H9 (cell line): ENCODE measurements at regions not wholly inside any gene's neighbourhood (a gene's known extent, or its start where the extent isn't known, plus 50 kb on each side); places are given as distances from the start of the nearest gene placed in this dataset.

ENCODE experiments used
- DNase-seq: peaks from one replicate; pipeline ENCODE4 v3.0.0-alpha.2; 2017
- H2AFZ ChIP-seq: one replicate; pipeline ENCODE4 v1.6.1; 2013; ENCODE audit warnings: mild to moderate bottlenecking, low read length, control low read depth, moderate library complexity
- H2AK5ac ChIP-seq: 2 replicates; pipeline ENCODE4 v1.6.1; 2013; ENCODE audit warnings: low read length, control low read depth, mixed read lengths; ENCODE audit not compliant: insufficient read length
- H2BK120ac ChIP-seq: one replicate; pipeline ENCODE4 v1.6.1; 2013; ENCODE audit warnings: low read depth, mild to moderate bottlenecking, low read length, control low read depth, inconsistent platforms; ENCODE audit not compliant: poor library complexity, severe bottlenecking
- H2BK12ac ChIP-seq: 2 replicates; pipeline ENCODE4 v1.6.1; 2013; ENCODE audit warnings: low read length, control low read depth, mixed read lengths, low read depth; ENCODE audit not compliant: insufficient read length
- H2BK15ac ChIP-seq: 2 replicates; pipeline ENCODE4 v1.6.1; 2013; ENCODE audit warnings: low read depth, low read length, control low read depth
- H2BK20ac ChIP-seq: one replicate; pipeline ENCODE4 v1.6.1; 2013; ENCODE audit warnings: low read depth, mild to moderate bottlenecking, low read length, control low read depth, inconsistent platforms; ENCODE audit not compliant: poor library complexity, severe bottlenecking
- H2BK5ac ChIP-seq: 2 replicates; pipeline ENCODE4 v1.6.1; 2013; ENCODE audit warnings: low read length, control low read depth, mixed read lengths; ENCODE audit not compliant: insufficient read length
- H3K14ac ChIP-seq: 2 replicates; pipeline ENCODE4 v1.6.1; 2013; ENCODE audit warnings: low read length, control low read depth; ENCODE audit not compliant: insufficient read depth
- H3K18ac ChIP-seq: 2 replicates; pipeline ENCODE4 v1.6.1; 2013; ENCODE audit warnings: low read depth, mild to moderate bottlenecking, mixed read lengths, low read length, control low read depth; ENCODE audit not compliant: insufficient read length
- H3K23ac ChIP-seq: 2 replicates; pipeline ENCODE4 v1.6.1; 2013; ENCODE audit warnings: low read length, control low read depth, mixed read lengths, low read depth; ENCODE audit not compliant: insufficient read length
- H3K23me2 ChIP-seq: 2 replicates; pipeline ENCODE4 v1.6.1; 2013; ENCODE audit warnings: low read depth, mild to moderate bottlenecking, mixed read lengths, low read length, control low read depth; ENCODE audit not compliant: insufficient read length, poor library complexity, severe bottlenecking
- H3K27ac ChIP-seq: 2 replicates; pipeline ENCODE4 v1.5.1; 2013; ENCODE audit warnings: low read length, control low read depth, mixed read lengths, low read depth; ENCODE audit not compliant: insufficient read length
- H3K27me3 ChIP-seq: 2 replicates; pipeline ENCODE4 v1.6.1; 2013; ENCODE audit warnings: low read length, control low read depth, inconsistent platforms; ENCODE audit not compliant: insufficient read depth
- H3K4ac ChIP-seq: 2 replicates; pipeline ENCODE4 v1.6.1; 2013; ENCODE audit warnings: low read depth, mild to moderate bottlenecking, control low read depth, inconsistent platforms, low read length, moderate library complexity
- H3K4me1 ChIP-seq: 2 replicates; pipeline ENCODE4 v1.6.1; 2013; ENCODE audit warnings: low read length, control low read depth, inconsistent platforms; ENCODE audit not compliant: insufficient read depth
- H3K4me2 ChIP-seq: 2 replicates; pipeline ENCODE4 v1.6.1; 2013; ENCODE audit warnings: low read length, control low read depth, mixed read lengths; ENCODE audit not compliant: insufficient read length, insufficient read depth
- H3K56ac ChIP-seq: 2 replicates; pipeline ENCODE4 v1.6.1; 2013; ENCODE audit warnings: low read depth, mild to moderate bottlenecking, mixed read lengths, low read length, control low read depth; ENCODE audit not compliant: insufficient read length
- H3K79me1 ChIP-seq: 2 replicates; pipeline ENCODE4 v1.6.1; 2013; ENCODE audit warnings: low read depth, mild to moderate bottlenecking, moderate library complexity, low read length, control low read depth, inconsistent platforms; ENCODE audit not compliant: insufficient read depth, poor library complexity, severe bottlenecking
- H3K79me2 ChIP-seq: 2 replicates; pipeline ENCODE4 v1.6.1; 2013; ENCODE audit warnings: low read length, control low read depth, inconsistent platforms; ENCODE audit not compliant: insufficient read depth
- H3K9ac ChIP-seq: 2 replicates; pipeline ENCODE4 v1.6.1; 2013; ENCODE audit warnings: low read length, control low read depth, mixed read lengths; ENCODE audit not compliant: insufficient read length; ENCODE audit errors: extremely low read depth
- H3K9me3 ChIP-seq: one replicate; pipeline ENCODE4 v1.6.1; 2013; ENCODE audit warnings: low read depth, low read length, inconsistent platforms; ENCODE audit not compliant: control insufficient read depth
- H3T11ph ChIP-seq: one replicate; pipeline ENCODE4 v1.6.1; 2013; ENCODE audit warnings: mild to moderate bottlenecking, low read length, control low read depth, inconsistent platforms
- H4K20me1 ChIP-seq: one replicate; pipeline ENCODE4 v1.6.1; 2013; ENCODE audit not compliant: control insufficient read depth, insufficient read length, insufficient read depth
- H4K5ac ChIP-seq: 2 replicates; pipeline ENCODE4 v1.6.1; 2013; ENCODE audit warnings: low read depth, mild to moderate bottlenecking, mixed read lengths, low read length, control low read depth; ENCODE audit not compliant: insufficient read length
- H4K8ac ChIP-seq: replicated peaks from 2 replicates; pipeline ENCODE4 v1.6.1; 2013; ENCODE audit warnings: low read length, control low read depth, mixed read lengths, low read depth; ENCODE audit not compliant: insufficient read length
- H4K91ac ChIP-seq: 2 replicates; pipeline ENCODE4 v1.6.1; 2013; ENCODE audit warnings: low read depth, mild to moderate bottlenecking, moderate library complexity, mixed read lengths, low read length, control low read depth; ENCODE audit not compliant: insufficient read length
- H3K27ac Mint-ChIP-seq, 3 experiments: 2 replicates in 2 of 3; 3 replicates in 1 of 3; pipeline ENCODE4 v1.8.0; 2020 to 2021; ENCODE audit warnings: mixed read lengths in 3 of 3, mild to moderate bottlenecking in 1 of 3, moderate library complexity in 1 of 3
- H3K27me3 Mint-ChIP-seq: 2 replicates; pipeline ENCODE4 v1.8.0; 2021; ENCODE audit warnings: low read depth, mild to moderate bottlenecking, moderate library complexity, mixed read lengths
- H3K36me3 Mint-ChIP-seq, 3 experiments: 2 replicates in 2 of 3; 3 replicates in 1 of 3; pipeline ENCODE4 v1.8.0; 2020 to 2021; ENCODE audit warnings: low read depth in 3 of 3, mixed read lengths in 3 of 3; ENCODE audit not compliant: insufficient read depth in 1 of 3
- H3K4me1 Mint-ChIP-seq, 2 experiments: 2 replicates each; pipeline ENCODE4 v1.8.0; 2020; ENCODE audit warnings: mixed read lengths in 2 of 2
- H3K4me3 Mint-ChIP-seq, 2 experiments: 2 replicates in 1 of 2; 3 replicates in 1 of 2; pipeline ENCODE4 v1.8.0; 2020 to 2021; ENCODE audit warnings: mild to moderate bottlenecking in 2 of 2, mixed read lengths in 2 of 2, moderate library complexity in 1 of 2
- H3K9me3 Mint-ChIP-seq, 2 experiments: 2 replicates in 1 of 2; 3 replicates in 1 of 2; pipeline ENCODE4 v1.8.0; 2020; ENCODE audit warnings: mild to moderate bottlenecking in 2 of 2, mixed read lengths in 2 of 2, moderate library complexity in 1 of 2
- WGBS: extraction: QIAGEN DNeasy Blood & Tissue Kit; methylation state at CpG from one replicate; pipeline ENCODE4 v1.1.7; 2013; ENCODE audit warnings: missing lambda C conversion rate, low lambda C conversion rate, mixed read lengths; ENCODE audit not compliant: insufficient read length; ENCODE audit errors: extremely low coverage; 5-methylcytosine and 5-hydroxymethylcytosine counted together
- TF ChIP-seq, protein P1 (sequence below): fragments of 200-600 bp; sonication (generic); conservative IDR thresholded peaks from 3 replicates; pipeline ENCODE4 v1.8.0; 2021; ENCODE audit warnings: antibody characterized with exemption, mild to moderate bottlenecking

DNA sequence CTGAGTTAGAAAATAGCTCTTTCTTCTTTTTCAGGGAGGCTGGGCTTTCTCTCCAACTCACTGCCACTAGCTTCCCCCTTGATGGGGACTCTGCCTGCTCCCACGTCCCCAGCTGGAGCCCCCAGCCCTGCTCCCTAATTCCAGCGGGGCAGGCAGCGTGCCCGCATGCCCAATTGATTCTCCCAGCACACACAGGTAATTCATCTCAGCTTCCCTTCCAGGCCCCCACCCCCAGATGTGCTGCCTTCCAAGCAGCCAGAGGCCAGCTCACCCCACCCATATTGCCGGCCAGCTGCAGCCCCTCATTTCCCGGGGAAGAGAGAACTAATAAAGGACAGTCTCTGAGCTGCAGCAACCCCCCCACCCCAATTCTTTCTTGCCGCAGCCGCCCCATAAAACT is 69.8 kb downstream of the EFNB1 start:
- H2AFZ ChIP-seq = no peak overlapping the region
- peaks cover 39% of the 10 kb centered on the region for H3K27me3 Mint-ChIP-seq
- H3K9me3 ChIP-seq = no peaks in the 10 kb centered on the region
- no peak overlapping the region for H2BK20ac ChIP-seq
- no peak overlapping the region for H3K23ac ChIP-seq
- H3K4me1 Mint-ChIP-seq = peaks cover 10 to 48% of the 10 kb centered on the region in 2 experiments
- H3K79me2 ChIP-seq = no peaks in the 10 kb centered on the region
- no peak overlapping the region for H3K18ac ChIP-seq
- H3K4me3 Mint-ChIP-seq = no peak overlapping the region
- no peak overlapping the region for H3K27ac ChIP-seq
- H3K4ac ChIP-seq = no peak overlapping the region
- DNase-seq = no peak
- H2BK12ac ChIP-seq = no peak overlapping the region
- no peak overlapping the region for H3K14ac ChIP-seq
- no peaks in the 10 kb centered on the region for H3K4me1 ChIP-seq
- no peak overlapping the region for H2BK5ac ChIP-seq
- H3T11ph ChIP-seq = no peak overlapping the region
- no peak overlapping the region for H3K56ac ChIP-seq
- H2AK5ac ChIP-seq = no peak overlapping the region
- H3K36me3 Mint-ChIP-seq = peaks cover 3 to 7% (median 5%) of the 10 kb centered on the region in 3 experiments; a peak in 5 of 7 replicates
- H3K27me3 ChIP-seq = peaks cover under 1% of the 10 kb centered on the region; the same call in 1 of the 2 replicates
- H3K9ac ChIP-seq = no peak overlapping the region
- no peak overlapping the region for H4K8ac ChIP-seq
- no peak overlapping the region for H2BK15ac ChIP-seq
- no peak overlapping the region for H4K5ac ChIP-seq
- no peaks in the 10 kb centered on the region for H4K20me1 ChIP-seq
- no peaks in the 10 kb centered on the region for H3K23me2 ChIP-seq
- peaks cover 72 to 79% of the 10 kb centered on the region in 2 experiments for H3K9me3 Mint-ChIP-seq
- no peaks in the 10 kb centered on the region for H3K79me1 ChIP-seq
- no peak overlapping the region for H3K27ac Mint-ChIP-seq
- H4K91ac ChIP-seq = no peak overlapping the region
- no peak overlapping the region for H2BK120ac ChIP-seq
- WGBS = no CpG with 5 or more reads among the region's 8 CpGs
- no peak overlapping the region for H3K4me2 ChIP-seq
- TF ChIP-seq, protein P1, sequence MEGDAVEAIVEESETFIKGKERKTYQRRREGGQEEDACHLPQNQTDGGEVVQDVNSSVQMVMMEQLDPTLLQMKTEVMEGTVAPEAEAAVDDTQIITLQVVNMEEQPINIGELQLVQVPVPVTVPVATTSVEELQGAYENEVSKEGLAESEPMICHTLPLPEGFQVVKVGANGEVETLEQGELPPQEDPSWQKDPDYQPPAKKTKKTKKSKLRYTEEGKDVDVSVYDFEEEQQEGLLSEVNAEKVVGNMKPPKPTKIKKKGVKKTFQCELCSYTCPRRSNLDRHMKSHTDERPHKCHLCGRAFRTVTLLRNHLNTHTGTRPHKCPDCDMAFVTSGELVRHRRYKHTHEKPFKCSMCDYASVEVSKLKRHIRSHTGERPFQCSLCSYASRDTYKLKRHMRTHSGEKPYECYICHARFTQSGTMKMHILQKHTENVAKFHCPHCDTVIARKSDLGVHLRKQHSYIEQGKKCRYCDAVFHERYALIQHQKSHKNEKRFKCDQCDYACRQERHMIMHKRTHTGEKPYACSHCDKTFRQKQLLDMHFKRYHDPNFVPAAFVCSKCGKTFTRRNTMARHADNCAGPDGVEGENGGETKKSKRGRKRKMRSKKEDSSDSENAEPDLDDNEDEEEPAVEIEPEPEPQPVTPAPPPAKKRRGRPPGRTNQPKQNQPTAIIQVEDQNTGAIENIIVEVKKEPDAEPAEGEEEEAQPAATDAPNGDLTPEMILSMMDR = no peak
